ENCODE measurements at regions not wholly inside any gene's neighbourhood (a gene's known extent, or its start where the extent isn't known, plus 50 kb on each side); places are given as distances from the start of the nearest gene placed in this dataset.

DNA sequence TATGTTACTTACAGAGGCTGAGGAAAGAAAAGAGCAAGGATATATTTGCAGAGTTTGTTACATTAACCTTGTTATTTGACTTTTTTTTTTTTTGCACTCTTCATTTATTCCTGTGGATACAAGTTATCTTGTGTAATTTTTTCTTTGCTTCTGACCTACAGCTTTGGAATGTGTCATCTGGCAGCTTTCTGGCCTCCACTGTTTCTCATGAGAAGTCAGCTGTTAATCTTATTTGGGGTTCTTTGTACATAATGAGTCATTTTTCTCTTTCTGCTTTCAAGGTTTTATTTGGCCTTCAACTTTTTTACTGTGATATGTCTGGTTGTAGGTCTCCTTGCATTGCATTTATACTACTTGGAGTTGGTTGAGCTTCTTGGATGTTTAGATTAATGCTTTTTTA is 333.4 kb downstream of the SMOC2 start:
- DNase-seq (ENCODE audit: low read depth): no peak
- TF ChIP-seq, protein P1, sequence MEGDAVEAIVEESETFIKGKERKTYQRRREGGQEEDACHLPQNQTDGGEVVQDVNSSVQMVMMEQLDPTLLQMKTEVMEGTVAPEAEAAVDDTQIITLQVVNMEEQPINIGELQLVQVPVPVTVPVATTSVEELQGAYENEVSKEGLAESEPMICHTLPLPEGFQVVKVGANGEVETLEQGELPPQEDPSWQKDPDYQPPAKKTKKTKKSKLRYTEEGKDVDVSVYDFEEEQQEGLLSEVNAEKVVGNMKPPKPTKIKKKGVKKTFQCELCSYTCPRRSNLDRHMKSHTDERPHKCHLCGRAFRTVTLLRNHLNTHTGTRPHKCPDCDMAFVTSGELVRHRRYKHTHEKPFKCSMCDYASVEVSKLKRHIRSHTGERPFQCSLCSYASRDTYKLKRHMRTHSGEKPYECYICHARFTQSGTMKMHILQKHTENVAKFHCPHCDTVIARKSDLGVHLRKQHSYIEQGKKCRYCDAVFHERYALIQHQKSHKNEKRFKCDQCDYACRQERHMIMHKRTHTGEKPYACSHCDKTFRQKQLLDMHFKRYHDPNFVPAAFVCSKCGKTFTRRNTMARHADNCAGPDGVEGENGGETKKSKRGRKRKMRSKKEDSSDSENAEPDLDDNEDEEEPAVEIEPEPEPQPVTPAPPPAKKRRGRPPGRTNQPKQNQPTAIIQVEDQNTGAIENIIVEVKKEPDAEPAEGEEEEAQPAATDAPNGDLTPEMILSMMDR (IDR thresholded peaks at IDR 0.05; ENCODE audit: low read depth, low read length, missing control alignments): no peak
- no peak overlapping the region for H3K4me3 ChIP-seq (ENCODE audit: low read depth, low read length)

DNA sequence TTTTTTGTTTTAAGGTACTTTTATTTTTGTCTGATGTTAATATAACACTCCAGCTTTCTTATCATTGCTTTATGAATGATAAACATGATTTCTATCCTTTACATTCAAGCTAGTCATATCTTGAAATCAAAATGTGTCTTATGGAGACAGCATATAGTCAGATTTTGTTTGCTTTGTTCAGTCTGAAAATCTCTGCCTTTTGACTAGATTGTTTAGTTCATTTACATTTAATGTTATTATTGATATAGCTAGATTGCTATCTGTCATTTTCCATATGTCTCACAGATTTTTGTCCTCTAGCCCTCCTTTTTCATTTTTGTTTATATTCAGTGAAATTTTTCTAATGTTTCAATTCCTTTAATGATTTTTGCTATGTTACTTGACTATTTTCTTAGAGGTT is 332.8 kb downstream of the SMOC2 start:
- TF ChIP-seq, protein P1 (IDR thresholded peaks at IDR 0.05; ENCODE audit: low read depth, low read length, missing control alignments): no peak
- no peak for DNase-seq (ENCODE audit: low read depth)
- H3K4me3 ChIP-seq (ENCODE audit: low read depth, low read length): no peak overlapping the region

DNA sequence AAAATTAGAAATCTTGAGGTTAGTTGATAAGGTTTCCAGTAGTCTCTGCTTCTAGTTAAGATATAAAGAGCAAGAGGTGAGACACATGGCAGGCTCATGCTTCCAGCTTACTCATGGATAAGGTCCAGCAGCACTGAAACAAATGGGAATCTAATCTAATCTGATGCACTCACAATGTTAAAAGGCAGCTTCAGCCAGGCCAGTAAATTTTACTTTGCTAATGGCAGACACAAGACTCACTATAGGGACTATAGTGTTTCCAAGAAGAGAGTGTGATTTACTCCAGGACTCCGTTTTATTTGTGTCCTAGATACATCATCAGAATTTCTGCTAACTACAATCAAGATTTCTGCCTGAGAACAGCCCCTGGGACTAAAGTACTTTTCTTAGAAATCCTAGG is 324.8 kb downstream of the SMOC2 start:
- no peak for DNase-seq (ENCODE audit: low read depth)
- TF ChIP-seq, protein P1 (IDR thresholded peaks at IDR 0.05; ENCODE audit: low read depth, low read length, missing control alignments): no peak
- H3K4me3 ChIP-seq (ENCODE audit: low read depth, low read length): no peak overlapping the region

DNA sequence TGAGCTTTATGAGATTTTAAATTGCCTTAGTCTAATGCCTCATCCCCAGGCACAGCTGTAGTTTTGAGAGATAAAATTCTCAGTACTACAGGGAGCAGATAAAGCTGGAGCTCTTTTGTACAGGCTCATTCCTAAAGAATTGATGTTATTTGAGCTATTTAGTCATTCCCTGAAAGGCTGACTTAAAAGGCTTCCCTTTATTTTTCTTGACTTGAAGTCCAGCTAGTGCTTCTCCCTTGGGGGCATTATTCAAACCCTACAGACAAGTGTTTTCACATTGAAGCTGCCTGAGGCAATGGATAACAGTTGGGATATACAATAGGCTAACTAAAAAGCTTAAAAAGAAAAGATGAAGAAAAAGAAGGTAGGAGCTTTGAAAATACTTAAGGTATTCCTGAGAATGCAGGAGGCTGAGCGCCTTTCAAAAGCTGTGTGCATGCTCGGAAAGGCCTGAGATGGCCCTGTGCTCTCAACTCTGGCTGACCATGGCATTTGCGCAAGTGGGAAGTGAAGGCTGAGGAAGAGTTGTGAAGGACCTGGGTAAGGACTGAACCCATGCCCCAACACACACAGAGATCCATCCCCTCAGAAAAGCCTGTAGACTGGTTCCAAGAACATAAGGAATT is 315.1 kb downstream of the SMOC2 start:
- H3K4me3 ChIP-seq (ENCODE audit: low read depth, low read length): no peak overlapping the region
- no peak for DNase-seq (ENCODE audit: low read depth)

DNA sequence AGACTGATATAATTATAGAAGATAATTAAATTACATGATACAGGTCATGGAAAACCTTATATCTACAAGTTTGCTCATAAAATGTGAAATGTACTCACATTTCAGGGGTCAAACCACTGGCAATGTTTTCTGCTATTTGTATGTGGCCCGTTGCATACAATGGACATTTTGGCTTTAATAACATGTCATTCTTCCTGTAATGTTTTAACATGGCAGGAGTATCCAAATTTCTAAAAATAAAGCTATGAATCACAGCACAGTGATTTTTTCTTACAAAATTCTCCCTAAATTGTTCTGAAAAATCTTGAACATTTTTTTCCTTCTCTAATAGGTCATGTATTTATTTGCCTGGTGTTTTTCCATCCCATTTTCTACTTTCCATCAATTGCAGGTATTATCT is 305.7 kb downstream of the SMOC2 start:
- DNase-seq (ENCODE audit: low read depth): no peak
- H3K4me3 ChIP-seq (ENCODE audit: low read depth, low read length): no peak overlapping the region
- TF ChIP-seq, protein P1 (IDR thresholded peaks at IDR 0.05; ENCODE audit: low read depth, low read length, missing control alignments): no peak

More for the DNA sequence above, 315.1 kb downstream of the SMOC2 start:
- TF ChIP-seq, protein P1 (IDR thresholded peaks at IDR 0.05; ENCODE audit: low read depth, low read length, missing control alignments): no peak

DNA sequence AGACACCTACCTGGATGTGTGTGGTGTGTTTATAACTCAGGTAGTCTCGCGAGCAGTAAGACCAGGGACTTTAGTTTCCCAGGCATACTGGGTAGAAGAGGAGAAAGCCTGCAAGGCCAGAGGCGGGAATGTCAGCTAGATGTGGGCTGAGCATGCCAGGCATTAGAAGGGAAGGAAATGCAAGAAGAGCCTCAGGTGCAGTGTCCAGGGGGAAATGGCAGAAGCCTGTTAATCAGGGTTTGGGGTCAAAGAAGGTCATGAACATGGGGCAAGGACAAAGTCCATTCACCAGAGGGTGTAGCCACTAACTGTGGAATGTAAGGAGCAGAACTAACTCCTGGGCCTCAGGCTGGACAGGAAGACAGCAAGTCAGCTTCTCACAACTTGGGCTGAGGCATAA is 305.0 kb downstream of the SMOC2 start:
- no peak overlapping the region for H3K4me3 ChIP-seq (ENCODE audit: low read depth, low read length)
- DNase-seq (ENCODE audit: low read depth): no peak
- TF ChIP-seq, protein P1 (IDR thresholded peaks at IDR 0.05; ENCODE audit: low read depth, low read length, missing control alignments): no peak

DNA sequence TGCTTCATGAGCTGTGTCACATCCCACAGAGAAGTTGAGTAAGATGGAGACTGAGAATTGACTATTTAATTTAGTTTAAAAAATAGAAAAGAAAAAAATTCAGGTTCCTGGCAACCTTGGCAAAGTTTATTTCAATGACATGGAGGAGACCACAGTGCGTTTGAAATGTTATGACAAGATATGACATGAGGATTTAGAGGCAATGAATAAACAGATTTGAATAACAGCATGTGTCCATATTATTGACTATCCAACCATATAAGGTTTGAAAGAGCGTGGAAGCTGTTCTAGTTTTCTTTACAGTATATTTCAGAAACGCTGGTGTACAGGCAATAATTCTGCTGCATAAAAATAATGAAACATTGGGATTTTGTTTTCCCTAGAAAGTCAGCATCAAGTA is 303.9 kb downstream of the SMOC2 start:
- TF ChIP-seq, protein P1 (IDR thresholded peaks at IDR 0.05; ENCODE audit: low read depth, low read length, missing control alignments): no peak
- no peak overlapping the region for H3K4me3 ChIP-seq (ENCODE audit: low read depth, low read length)
- DNase-seq (ENCODE audit: low read depth): no peak
